MM.1S (cell line): ENCODE measurements at regions not wholly inside any gene's neighbourhood (a gene's known extent, or its start where the extent isn't known, plus 50 kb on each side); places are given as distances from the start of the nearest gene placed in this dataset.
"Not testable (repeated sequence)": the region's sequence is repeated elsewhere in the genome, so short reads cannot be mapped to it uniquely, and the experiment has no call there.

Experiments
- DNase-seq: peaks from one replicate; pipeline ENCODE4 v3.0.0-alpha.2; 2015
- H2AFZ ChIP-seq: fragments of 300-600 bp; sonication (generic); 2 replicates; pipeline ENCODE4 v1.6.0; 2016; ENCODE audit warnings: antibody characterized with exemption, low read length
- H3F3A ChIP-seq: fragments of 300-600 bp; sonication (generic); 2 replicates; pipeline ENCODE4 v1.6.1; 2016; ENCODE audit warnings: mild to moderate bottlenecking, antibody characterized with exemption, low read length, moderate library complexity, mixed read lengths; ENCODE audit not compliant: insufficient read depth
- H3K27ac ChIP-seq: fragments of 300-600 bp; sonication (generic); 2 replicates; pipeline ENCODE4 v1.5.1; 2016; ENCODE audit warnings: mild to moderate bottlenecking, low read length
- H3K27me3 ChIP-seq: fragments of 300-600 bp; sonication (generic); replicated peaks from 2 replicates; pipeline ENCODE4 v1.6.0; 2016; ENCODE audit warnings: low read length; ENCODE audit not compliant: insufficient read depth
- H3K36me3 ChIP-seq: fragments of 300-600 bp; sonication (generic); replicated peaks from 2 replicates; pipeline ENCODE4 v1.6.1; 2016; ENCODE audit warnings: mild to moderate bottlenecking, low read length, mixed read lengths; ENCODE audit not compliant: insufficient read depth
- H3K4me1 ChIP-seq: fragments of 300-600 bp; sonication (generic); 2 replicates; pipeline ENCODE4 v1.6.1; 2016; ENCODE audit warnings: low read length, mixed read lengths
- H3K4me2 ChIP-seq: fragments of 300-600 bp; sonication (generic); 2 replicates; pipeline ENCODE4 v1.6.0; 2016; ENCODE audit warnings: low read depth, low read length
- H3K4me3 ChIP-seq: fragments of 300-600 bp; sonication (generic); 2 replicates; pipeline ENCODE4 v1.5.1; 2016; ENCODE audit warnings: low read length, mixed read lengths
- H3K79me2 ChIP-seq: fragments of 300-600 bp; sonication (generic); 2 replicates; pipeline ENCODE4 v1.6.1; 2016; ENCODE audit warnings: mixed run types, low read length, mixed read lengths
- H3K9ac ChIP-seq: fragments of 300-600 bp; sonication (generic); 2 replicates; pipeline ENCODE4 v1.6.1; 2016; ENCODE audit warnings: low read length, mixed read lengths
- H3K9me2 ChIP-seq: fragments of 300-600 bp; sonication (generic); replicated peaks from 2 replicates; pipeline ENCODE4 v1.6.1; 2016; ENCODE audit warnings: mild to moderate bottlenecking, low read length, mixed read lengths; ENCODE audit not compliant: insufficient read depth
- H3K9me3 ChIP-seq: fragments of 300-600 bp; sonication (generic); replicated peaks from 2 replicates; pipeline ENCODE4 v1.6.1; 2016; ENCODE audit warnings: mild to moderate bottlenecking, low read length, mixed read lengths; ENCODE audit not compliant: insufficient read depth
- H4K20me1 ChIP-seq: fragments of 300-600 bp; sonication (generic); 2 replicates; pipeline ENCODE4 v1.6.1; 2016; ENCODE audit warnings: mild to moderate bottlenecking, low read length, moderate library complexity, mixed read lengths; ENCODE audit not compliant: insufficient read depth
- EZH2 ChIP-seq: fragments of 300-600 bp; sonication (generic); optimal IDR thresholded peaks from 2 replicates; pipeline ENCODE3; 2017; ENCODE audit warnings: low read depth, mild to moderate bottlenecking, antibody characterized with exemption, low read length, mixed read lengths
- EZH2phosphoT487 ChIP-seq: fragments of 300-600 bp; sonication (generic); IDR thresholded peaks from 2 replicates; pipeline ENCODE4 v1.6.1; 2018; ENCODE audit warnings: antibody characterized with exemption, low read length
- TF ChIP-seq, protein P1 (sequence below): fragments of 300-600 bp; sonication (generic); IDR thresholded peaks from 2 replicates; pipeline ENCODE4 v1.5.1; 2016; ENCODE audit warnings: antibody characterized with exemption, low read length, mixed read lengths

GRCh38 chr2:236375973-236376476 lies 111.8 kb upstream of the ASB18 start:
- no peaks in the 10 kb centered on the region for H3F3A ChIP-seq
- TF ChIP-seq, protein P1, sequence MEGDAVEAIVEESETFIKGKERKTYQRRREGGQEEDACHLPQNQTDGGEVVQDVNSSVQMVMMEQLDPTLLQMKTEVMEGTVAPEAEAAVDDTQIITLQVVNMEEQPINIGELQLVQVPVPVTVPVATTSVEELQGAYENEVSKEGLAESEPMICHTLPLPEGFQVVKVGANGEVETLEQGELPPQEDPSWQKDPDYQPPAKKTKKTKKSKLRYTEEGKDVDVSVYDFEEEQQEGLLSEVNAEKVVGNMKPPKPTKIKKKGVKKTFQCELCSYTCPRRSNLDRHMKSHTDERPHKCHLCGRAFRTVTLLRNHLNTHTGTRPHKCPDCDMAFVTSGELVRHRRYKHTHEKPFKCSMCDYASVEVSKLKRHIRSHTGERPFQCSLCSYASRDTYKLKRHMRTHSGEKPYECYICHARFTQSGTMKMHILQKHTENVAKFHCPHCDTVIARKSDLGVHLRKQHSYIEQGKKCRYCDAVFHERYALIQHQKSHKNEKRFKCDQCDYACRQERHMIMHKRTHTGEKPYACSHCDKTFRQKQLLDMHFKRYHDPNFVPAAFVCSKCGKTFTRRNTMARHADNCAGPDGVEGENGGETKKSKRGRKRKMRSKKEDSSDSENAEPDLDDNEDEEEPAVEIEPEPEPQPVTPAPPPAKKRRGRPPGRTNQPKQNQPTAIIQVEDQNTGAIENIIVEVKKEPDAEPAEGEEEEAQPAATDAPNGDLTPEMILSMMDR: no peak
- TF ChIP-seq EZH2: no peak
- no peak for TF ChIP-seq EZH2phosphoT487
- DNase-seq: no peak
- H3K79me2 ChIP-seq: no peaks in the 10 kb centered on the region
- H3K36me3 ChIP-seq: no peaks in the 10 kb centered on the region
- no peaks in the 10 kb centered on the region for H3K4me1 ChIP-seq
- no peaks in the 10 kb centered on the region for H3K9me3 ChIP-seq
- no peaks in the 10 kb centered on the region for H3K27me3 ChIP-seq
- H3K9ac ChIP-seq: no peak overlapping the region
- no peak overlapping the region for H3K27ac ChIP-seq
- H4K20me1 ChIP-seq: no peaks in the 10 kb centered on the region
- no peak overlapping the region for H3K4me2 ChIP-seq
- no peak overlapping the region for H3K4me3 ChIP-seq
- H3K9me2 ChIP-seq: no peaks in the 10 kb centered on the region
- H2AFZ ChIP-seq: no peak overlapping the region

DNA sequence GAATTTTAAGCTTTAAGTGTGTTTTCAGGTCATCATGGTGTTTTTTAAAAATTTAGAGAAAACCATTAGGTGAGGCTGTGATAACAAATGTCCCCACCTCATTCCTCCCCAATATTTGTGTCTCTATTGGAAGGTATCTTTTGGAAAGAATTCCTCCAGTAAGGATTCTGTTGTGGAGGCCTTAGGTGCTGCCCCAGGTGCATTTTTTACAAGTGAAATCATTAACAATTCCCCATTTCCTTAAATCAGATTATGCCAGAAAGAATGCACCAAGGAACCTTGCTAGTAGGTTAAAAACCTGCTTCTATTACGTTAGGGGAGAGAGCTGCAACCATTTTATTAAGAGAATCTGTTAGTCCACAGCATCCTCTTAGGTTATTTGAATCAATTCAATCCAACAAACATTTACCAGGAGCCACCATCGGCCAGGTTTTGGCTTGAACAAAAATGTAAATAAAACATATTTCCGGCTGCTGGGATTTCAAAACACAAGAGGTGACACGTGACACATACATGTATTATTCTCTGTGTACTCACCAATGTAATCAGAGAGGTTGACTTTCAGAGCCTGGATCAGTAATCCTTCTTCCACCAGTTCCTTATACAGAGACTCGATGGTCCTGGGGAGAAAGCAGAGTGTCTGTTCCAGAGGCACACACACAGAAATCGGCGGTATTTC lies 112.5 kb upstream of the ASB18 start:
- Histone ChIP-seq H3K4me2 (no peak overlapping the region), H4K20me1 (no peaks in the 10 kb centered on the region), H3K9me3 (no peaks in the 10 kb centered on the region), H3K4me1 (no peaks in the 10 kb centered on the region), H3K36me3 (no peaks in the 10 kb centered on the region), H3K9me2 (no peaks in the 10 kb centered on the region), H3K79me2 (no peaks in the 10 kb centered on the region), H3F3A (no peaks in the 10 kb centered on the region), H3K27ac (no peak overlapping the region), H3K4me3 (no peak overlapping the region), H2AFZ (no peak overlapping the region), H3K27me3 (no peaks in the 10 kb centered on the region), H3K9ac (no peak overlapping the region)
- no peak for DNase-seq
- TF ChIP-seq EZH2phosphoT487 (no peak), EZH2 (no peak)
- TF ChIP-seq, protein P1: no peak

DNA sequence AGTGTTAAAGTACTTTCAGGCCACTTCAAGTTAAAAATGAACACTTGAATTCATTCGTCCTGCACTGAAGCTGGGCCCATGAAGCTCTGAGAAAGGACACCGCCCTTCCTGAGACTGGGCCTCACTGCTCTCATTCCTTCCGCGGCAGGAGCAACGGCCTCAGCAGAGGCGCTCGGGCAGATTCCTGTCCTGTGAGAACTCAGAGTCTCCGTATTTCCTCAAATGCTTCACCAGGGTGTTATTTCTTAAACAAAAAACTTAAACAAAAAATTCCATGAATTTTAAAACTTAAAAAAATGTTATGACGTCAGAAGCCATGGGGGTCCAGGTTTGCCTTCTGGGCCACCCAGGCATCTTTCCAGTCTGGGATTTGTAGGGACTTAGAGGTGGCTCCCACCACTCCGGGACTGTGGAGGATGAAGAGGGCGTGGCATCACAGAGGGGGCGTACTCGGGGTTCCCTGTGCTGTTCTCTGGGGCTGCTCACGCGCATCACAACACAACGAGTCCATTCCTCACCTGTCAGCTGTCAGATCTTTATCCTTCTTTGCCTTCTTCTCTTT lies 115.9 kb upstream of the ASB18 start:
- Histone ChIP-seq H3K4me1 (no peaks in the 10 kb centered on the region), H3K4me3 (no peak overlapping the region), H2AFZ (no peak overlapping the region), H3K27ac (no peak overlapping the region), H4K20me1 (no peaks in the 10 kb centered on the region), H3K9me2 (no peaks in the 10 kb centered on the region), H3K9me3 (no peaks in the 10 kb centered on the region), H3K27me3 (no peaks in the 10 kb centered on the region), H3K36me3 (no peaks in the 10 kb centered on the region), H3K4me2 (no peak overlapping the region), H3F3A (no peaks in the 10 kb centered on the region), H3K9ac (no peak overlapping the region), H3K79me2 (no peaks in the 10 kb centered on the region)
- DNase-seq: no peak
- TF ChIP-seq EZH2: no peak
- TF ChIP-seq EZH2phosphoT487: no peak
- TF ChIP-seq, protein P1: no peak

GRCh38 chr2:236381253-236381652 lies 117.0 kb upstream of the ASB18 start:
- H3K36me3 ChIP-seq, H3K4me3 ChIP-seq, H3K9me3 ChIP-seq, H2AFZ ChIP-seq, H3K4me2 ChIP-seq, DNase-seq, H3K79me2 ChIP-seq, H3F3A ChIP-seq, H4K20me1 ChIP-seq, H3K9me2 ChIP-seq, H3K27me3 ChIP-seq, H3K4me1 ChIP-seq, H3K27ac ChIP-seq, H3K9ac ChIP-seq: not testable (repeated sequence)

GRCh38 chr2:236389284-236390216 lies 125.3 kb upstream of the ASB18 start:
- H3K9me3 ChIP-seq, H3K27ac ChIP-seq, H3K9ac ChIP-seq, H3K36me3 ChIP-seq, H4K20me1 ChIP-seq, H3K4me1 ChIP-seq, H3K4me2 ChIP-seq, H2AFZ ChIP-seq, H3K4me3 ChIP-seq, H3F3A ChIP-seq, DNase-seq, H3K27me3 ChIP-seq, H3K9me2 ChIP-seq, H3K79me2 ChIP-seq: not testable (repeated sequence)
